H1 (cell line): ENCODE measurements at regions not wholly inside any gene's neighbourhood (a gene's known extent, or its start where the extent isn't known, plus 50 kb on each side); places are given as distances from the start of the nearest gene placed in this dataset.

Source experiments
- BCL11A ChIP-seq, 2 experiments: IDR thresholded peaks; one replicate each; pipeline ENCODE4 v1.6.1; 2011; ENCODE audit warnings: low read depth in 2 of 2, low read length in 2 of 2, mild to moderate bottlenecking in 2 of 2
- CHD1 ChIP-seq: IDR thresholded peaks from 2 replicates; pipeline ENCODE4 v1.6.1; 2012; ENCODE audit warnings: low read depth, low read length, improper control_type of control experiment

- no peak for TF ChIP-seq BCL11A (IDR thresholded peaks at IDR 0.05; ENCODE audit: low read depth in 2 of 2, low read length in 2 of 2)
- no peak for TF ChIP-seq CHD1
These were observed 243.4 kb downstream of the WNT5A start (continued) for GRCh38 chr3:55243678-55244077.
